ENCODE measurements at regions not wholly inside any gene's neighbourhood (a gene's known extent, or its start where the extent isn't known, plus 50 kb on each side); places are given as distances from the start of the nearest gene placed in this dataset.

- TF ChIP-seq ZBTB39 (CRISPR knock-in tag; IDR thresholded peaks at IDR 0.05), result no peak
- no peak for TF ChIP-seq AKAP8 (CRISPR knock-in tag; IDR thresholded peaks at IDR 0.05)
- no peak for TF ChIP-seq GABPB1 (CRISPR knock-in tag; IDR thresholded peaks at IDR 0.05)
- no peak for TF ChIP-seq GLI4 (CRISPR knock-in tag; IDR thresholded peaks at IDR 0.05; ENCODE audit: borderline replicate concordance)
- no peak for TF ChIP-seq SMARCE1 (IDR thresholded peaks at IDR 0.05; ENCODE audit: borderline replicate concordance)
- TF ChIP-seq ZNF33A (CRISPR knock-in tag; IDR thresholded peaks at IDR 0.05; ENCODE audit: borderline replicate concordance), result no peak
- no peak for TF ChIP-seq SIX4 (CRISPR knock-in tag; IDR thresholded peaks at IDR 0.05)
- TF ChIP-seq ZNF790 (CRISPR knock-in tag; IDR thresholded peaks at IDR 0.05; ENCODE audit: borderline replicate concordance), result no peak
- TF ChIP-seq ZNF567 (CRISPR knock-in tag; IDR thresholded peaks at IDR 0.05; ENCODE audit: borderline replicate concordance), result no peak
- TF ChIP-seq REPIN1 (CRISPR knock-in tag; IDR thresholded peaks at IDR 0.05; ENCODE audit: borderline replicate concordance, low read depth), result no peak
These were observed 87.6 kb upstream of the IL15 start (continued) for GRCh38 chr4:141548791-141549190.

DNA sequence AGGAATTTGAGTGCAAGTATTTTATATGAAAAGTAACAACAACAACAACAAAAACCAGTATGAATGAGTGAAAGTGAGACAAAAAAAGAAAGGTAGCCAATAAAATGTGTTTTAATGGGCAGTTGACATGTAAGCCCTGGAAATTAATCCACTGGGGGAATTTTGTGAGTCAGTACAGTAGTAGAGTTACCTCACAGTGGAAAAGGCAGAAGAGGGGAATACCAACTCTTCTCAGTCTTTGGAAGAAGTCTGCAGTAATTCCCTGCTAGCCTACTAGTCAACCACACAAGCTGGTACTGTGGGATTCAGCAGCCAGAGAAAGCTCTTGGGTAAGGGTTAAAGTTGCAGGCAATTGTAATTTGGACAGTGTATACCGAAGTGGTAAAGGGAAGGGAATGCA, 76.3 kb upstream of the IL15 start:
- intact Hi-C loops (cut with micrococcal nuclease; ENCODE audit: unreplicated experiment) (no loop called here), in situ Hi-C loops (cut with HindIII; ENCODE audit: extremely low pct_ligation_motif_present, low pct_unique_long_range_greater_than_20kb) (no loop called here)
- Histone ChIP-seq H3K9ac (ENCODE audit: insufficient read depth, low read depth, low read length) (no peak overlapping the region), H3K4me3 (replicated peaks in 1 of 3; ENCODE audit: insufficient read depth in 1 of 3, low read depth in 2 of 3, low read length in 3 of 3) (no peak overlapping the region), H3K4me1 (ENCODE audit: insufficient read depth, low read length) (peaks cover 5% of the 10 kb centered on the region; the same call in 1 of the 2 replicates), H3K4me2 (ENCODE audit: low read depth, low read length) (no peak overlapping the region), H3K27me3 (ENCODE audit: control insufficient read depth in 1 of 2, insufficient read depth in 2 of 2, low read length in 2 of 2) (no peaks in the 10 kb centered on the region), H3K79me2 (ENCODE audit: insufficient read depth, low read length) (no peaks in the 10 kb centered on the region), H3K27ac (ENCODE audit: extremely low read length, insufficient read depth, low read length) (no peak overlapping the region), H3K9me3 (ENCODE audit: low read length) (no peaks in the 10 kb centered on the region), H4K20me1 (ENCODE audit: insufficient read depth, low read length) (no peaks in the 10 kb centered on the region), H2AFZ (ENCODE audit: low read length) (no peak overlapping the region), H3K36me3 (replicated peaks in 1 of 2; ENCODE audit: control insufficient read depth in 1 of 2, insufficient read depth in 2 of 2, low read length in 2 of 2) (no peaks in the 10 kb centered on the region)
- WGBS (ENCODE audit: low lambda C conversion rate), result 8% methylated on average over 1 of the region's 1 CpG
- no TSS peak for BruUV-seq (replicated peaks)
- TF ChIP-seq, protein P1, sequence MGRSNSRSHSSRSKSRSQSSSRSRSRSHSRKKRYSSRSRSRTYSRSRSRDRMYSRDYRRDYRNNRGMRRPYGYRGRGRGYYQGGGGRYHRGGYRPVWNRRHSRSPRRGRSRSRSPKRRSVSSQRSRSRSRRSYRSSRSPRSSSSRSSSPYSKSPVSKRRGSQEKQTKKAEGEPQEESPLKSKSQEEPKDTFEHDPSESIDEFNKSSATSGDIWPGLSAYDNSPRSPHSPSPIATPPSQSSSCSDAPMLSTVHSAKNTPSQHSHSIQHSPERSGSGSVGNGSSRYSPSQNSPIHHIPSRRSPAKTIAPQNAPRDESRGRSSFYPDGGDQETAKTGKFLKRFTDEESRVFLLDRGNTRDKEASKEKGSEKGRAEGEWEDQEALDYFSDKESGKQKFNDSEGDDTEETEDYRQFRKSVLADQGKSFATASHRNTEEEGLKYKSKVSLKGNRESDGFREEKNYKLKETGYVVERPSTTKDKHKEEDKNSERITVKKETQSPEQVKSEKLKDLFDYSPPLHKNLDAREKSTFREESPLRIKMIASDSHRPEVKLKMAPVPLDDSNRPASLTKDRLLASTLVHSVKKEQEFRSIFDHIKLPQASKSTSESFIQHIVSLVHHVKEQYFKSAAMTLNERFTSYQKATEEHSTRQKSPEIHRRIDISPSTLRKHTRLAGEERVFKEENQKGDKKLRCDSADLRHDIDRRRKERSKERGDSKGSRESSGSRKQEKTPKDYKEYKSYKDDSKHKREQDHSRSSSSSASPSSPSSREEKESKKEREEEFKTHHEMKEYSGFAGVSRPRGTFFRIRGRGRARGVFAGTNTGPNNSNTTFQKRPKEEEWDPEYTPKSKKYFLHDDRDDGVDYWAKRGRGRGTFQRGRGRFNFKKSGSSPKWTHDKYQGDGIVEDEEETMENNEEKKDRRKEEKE (IDR thresholded peaks at IDR 0.05), result no peak
- TF ChIP-seq ZNF451 (CRISPR knock-in tag; IDR thresholded peaks at IDR 0.05) (no peak), ELF4 (CRISPR knock-in tag; IDR thresholded peaks at IDR 0.05; ENCODE audit: borderline replicate concordance) (no peak), ARNT (IDR thresholded peaks at IDR 0.05) (no peak), RXRB (CRISPR knock-in tag; IDR thresholded peaks at IDR 0.05; ENCODE audit: borderline replicate concordance) (no peak), MEF2D (CRISPR knock-in tag; IDR thresholded peaks at IDR 0.05) (no peak)
- POLR2A ChIA-PET, result no interaction called here
- FAIRE-seq (no peak), ATAC-seq (no peak), DNase-seq (ENCODE audit: low spot score) (no peak)
- CTCF ChIA-PET (ENCODE audit: low intra/inter-chr PET ratio, low total read pairs), result no interaction called here
